ENCODE measurements at regions not wholly inside any gene's neighbourhood (a gene's known extent, or its start where the extent isn't known, plus 50 kb on each side); places are given as distances from the start of the nearest gene placed in this dataset.

DNA sequence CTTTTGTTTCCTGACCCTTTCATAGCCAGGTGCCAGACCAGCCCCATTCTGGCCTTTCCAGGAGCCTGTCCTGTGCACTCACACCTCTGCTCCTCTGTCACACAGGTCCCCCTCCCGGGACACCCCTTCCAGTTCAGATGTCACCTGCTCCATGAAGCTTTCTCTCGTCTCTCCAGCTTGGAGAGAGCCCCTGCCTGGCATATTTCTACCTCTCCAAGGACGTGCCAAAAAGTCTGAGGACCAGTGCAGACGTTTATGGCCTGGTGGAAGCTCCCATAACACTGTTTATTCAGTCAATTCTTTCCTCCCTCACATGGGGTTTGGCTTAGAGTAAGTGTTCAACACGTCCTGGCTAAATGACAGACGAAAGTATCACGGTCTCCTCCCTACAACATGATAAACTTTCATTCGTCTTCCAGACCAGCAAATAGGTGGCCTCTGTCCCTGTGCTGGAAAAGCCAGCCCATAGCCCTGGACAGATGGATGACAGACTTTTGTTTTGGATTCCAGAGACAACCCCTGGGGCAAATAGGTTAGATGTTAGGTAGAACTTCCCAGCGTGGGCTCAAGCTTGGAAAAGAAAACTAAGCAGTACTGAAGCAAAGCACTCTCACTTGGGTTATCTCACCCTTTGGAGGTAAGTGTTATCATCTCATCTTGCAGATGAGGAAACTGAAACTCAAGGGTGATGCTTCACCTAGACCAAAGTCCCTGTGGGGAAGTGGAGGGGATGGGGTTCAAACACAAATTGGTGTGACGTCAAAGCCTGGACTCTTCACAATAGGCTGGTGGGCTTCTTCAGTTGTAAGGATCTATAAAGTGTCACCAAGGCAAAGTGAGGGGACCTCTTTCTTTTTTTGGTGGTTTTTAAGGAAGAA lies 52.9 kb upstream of the ECE1 start:
- TF ChIP-seq, protein P1, sequence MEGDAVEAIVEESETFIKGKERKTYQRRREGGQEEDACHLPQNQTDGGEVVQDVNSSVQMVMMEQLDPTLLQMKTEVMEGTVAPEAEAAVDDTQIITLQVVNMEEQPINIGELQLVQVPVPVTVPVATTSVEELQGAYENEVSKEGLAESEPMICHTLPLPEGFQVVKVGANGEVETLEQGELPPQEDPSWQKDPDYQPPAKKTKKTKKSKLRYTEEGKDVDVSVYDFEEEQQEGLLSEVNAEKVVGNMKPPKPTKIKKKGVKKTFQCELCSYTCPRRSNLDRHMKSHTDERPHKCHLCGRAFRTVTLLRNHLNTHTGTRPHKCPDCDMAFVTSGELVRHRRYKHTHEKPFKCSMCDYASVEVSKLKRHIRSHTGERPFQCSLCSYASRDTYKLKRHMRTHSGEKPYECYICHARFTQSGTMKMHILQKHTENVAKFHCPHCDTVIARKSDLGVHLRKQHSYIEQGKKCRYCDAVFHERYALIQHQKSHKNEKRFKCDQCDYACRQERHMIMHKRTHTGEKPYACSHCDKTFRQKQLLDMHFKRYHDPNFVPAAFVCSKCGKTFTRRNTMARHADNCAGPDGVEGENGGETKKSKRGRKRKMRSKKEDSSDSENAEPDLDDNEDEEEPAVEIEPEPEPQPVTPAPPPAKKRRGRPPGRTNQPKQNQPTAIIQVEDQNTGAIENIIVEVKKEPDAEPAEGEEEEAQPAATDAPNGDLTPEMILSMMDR (IDR thresholded peaks at IDR 0.05; ENCODE audit: low read length), result no peak
- TF ChIP-seq EZH2 (IDR thresholded peaks at IDR 0.05; ENCODE audit: borderline replicate concordance, low read length), result no peak
